GM23338 (cell line): ENCODE measurements at regions not wholly inside any gene's neighbourhood (a gene's known extent, or its start where the extent isn't known, plus 50 kb on each side); places are given as distances from the start of the nearest gene placed in this dataset.

Source experiments
- EZH2 ChIP-seq: fragments of 200-600 bp; sonication (generic); IDR thresholded peaks from one replicate; pipeline ENCODE4 v1.8.0; 2017; ENCODE audit warnings: antibody characterized with exemption, mild to moderate bottlenecking, low read depth; ENCODE audit not compliant: unreplicated experiment
- POLR2AphosphoS5 ChIP-seq: IDR thresholded peaks from 2 replicates; pipeline ENCODE4 v1.6.1; 2016; ENCODE audit warnings: antibody characterized with exemption, low read depth
- TF ChIP-seq, protein P1 (sequence below), 2 experiments: fragments of 200-600 bp in 1 of 2; sonication (generic) in 1 of 2; conservative IDR thresholded peaks; 2 replicates each; pipeline versions ENCODE4 v1.5.1 to v1.6.1; 2016 to 2017; ENCODE audit warnings: antibody characterized with exemption in 2 of 2, low read depth in 2 of 2, mild to moderate bottlenecking in 2 of 2, moderate library complexity in 1 of 2
- TF ChIP-seq, protein P2 (sequence below): IDR thresholded peaks from one replicate; pipeline ENCODE4 v1.6.1; 2018; ENCODE audit warnings: antibody characterized with exemption; ENCODE audit not compliant: unreplicated experiment

DNA sequence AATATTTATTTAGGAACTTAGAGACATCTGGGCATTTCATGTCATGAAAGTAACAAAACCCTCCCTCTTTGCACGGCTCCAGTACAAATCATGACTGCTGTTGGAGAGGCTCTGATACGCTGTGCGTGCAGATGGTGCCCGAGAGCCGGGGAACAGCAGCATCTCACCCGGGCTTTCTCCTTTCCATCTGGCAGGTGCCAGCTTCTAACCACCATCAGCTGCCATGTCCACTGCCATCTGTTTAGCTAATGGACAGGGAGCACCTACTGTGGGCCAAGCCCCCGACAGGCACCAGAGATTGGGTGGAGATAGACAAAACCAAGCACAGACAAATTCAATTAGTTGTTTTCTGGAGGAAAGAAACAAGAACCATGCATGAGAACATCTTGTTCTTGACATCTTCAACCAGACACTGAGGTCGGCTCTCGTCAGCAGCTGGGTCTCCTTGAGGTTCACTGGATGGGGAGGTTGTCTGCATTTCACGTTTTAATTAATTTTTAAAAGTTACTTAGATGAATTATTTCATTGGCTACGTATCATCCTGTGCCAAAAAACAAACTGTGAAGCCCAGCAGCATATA, 323.7 kb downstream of the THBS2 start:
- no peak for TF ChIP-seq POLR2AphosphoS5
- TF ChIP-seq, protein P1, sequence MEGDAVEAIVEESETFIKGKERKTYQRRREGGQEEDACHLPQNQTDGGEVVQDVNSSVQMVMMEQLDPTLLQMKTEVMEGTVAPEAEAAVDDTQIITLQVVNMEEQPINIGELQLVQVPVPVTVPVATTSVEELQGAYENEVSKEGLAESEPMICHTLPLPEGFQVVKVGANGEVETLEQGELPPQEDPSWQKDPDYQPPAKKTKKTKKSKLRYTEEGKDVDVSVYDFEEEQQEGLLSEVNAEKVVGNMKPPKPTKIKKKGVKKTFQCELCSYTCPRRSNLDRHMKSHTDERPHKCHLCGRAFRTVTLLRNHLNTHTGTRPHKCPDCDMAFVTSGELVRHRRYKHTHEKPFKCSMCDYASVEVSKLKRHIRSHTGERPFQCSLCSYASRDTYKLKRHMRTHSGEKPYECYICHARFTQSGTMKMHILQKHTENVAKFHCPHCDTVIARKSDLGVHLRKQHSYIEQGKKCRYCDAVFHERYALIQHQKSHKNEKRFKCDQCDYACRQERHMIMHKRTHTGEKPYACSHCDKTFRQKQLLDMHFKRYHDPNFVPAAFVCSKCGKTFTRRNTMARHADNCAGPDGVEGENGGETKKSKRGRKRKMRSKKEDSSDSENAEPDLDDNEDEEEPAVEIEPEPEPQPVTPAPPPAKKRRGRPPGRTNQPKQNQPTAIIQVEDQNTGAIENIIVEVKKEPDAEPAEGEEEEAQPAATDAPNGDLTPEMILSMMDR (conservative IDR thresholded peaks at IDR 0.05; ENCODE audit: low read depth in 2 of 2), result no peak
- no peak for TF ChIP-seq EZH2
- TF ChIP-seq, protein P2, sequence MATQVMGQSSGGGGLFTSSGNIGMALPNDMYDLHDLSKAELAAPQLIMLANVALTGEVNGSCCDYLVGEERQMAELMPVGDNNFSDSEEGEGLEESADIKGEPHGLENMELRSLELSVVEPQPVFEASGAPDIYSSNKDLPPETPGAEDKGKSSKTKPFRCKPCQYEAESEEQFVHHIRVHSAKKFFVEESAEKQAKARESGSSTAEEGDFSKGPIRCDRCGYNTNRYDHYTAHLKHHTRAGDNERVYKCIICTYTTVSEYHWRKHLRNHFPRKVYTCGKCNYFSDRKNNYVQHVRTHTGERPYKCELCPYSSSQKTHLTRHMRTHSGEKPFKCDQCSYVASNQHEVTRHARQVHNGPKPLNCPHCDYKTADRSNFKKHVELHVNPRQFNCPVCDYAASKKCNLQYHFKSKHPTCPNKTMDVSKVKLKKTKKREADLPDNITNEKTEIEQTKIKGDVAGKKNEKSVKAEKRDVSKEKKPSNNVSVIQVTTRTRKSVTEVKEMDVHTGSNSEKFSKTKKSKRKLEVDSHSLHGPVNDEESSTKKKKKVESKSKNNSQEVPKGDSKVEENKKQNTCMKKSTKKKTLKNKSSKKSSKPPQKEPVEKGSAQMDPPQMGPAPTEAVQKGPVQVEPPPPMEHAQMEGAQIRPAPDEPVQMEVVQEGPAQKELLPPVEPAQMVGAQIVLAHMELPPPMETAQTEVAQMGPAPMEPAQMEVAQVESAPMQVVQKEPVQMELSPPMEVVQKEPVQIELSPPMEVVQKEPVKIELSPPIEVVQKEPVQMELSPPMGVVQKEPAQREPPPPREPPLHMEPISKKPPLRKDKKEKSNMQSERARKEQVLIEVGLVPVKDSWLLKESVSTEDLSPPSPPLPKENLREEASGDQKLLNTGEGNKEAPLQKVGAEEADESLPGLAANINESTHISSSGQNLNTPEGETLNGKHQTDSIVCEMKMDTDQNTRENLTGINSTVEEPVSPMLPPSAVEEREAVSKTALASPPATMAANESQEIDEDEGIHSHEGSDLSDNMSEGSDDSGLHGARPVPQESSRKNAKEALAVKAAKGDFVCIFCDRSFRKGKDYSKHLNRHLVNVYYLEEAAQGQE, result no peak
